HCT116 (cell line): ENCODE measurements at regions not wholly inside any gene's neighbourhood (a gene's known extent, or its start where the extent isn't known, plus 50 kb on each side); places are given as distances from the start of the nearest gene placed in this dataset.

Experiments
- ATAC-seq: fragments of 200-7000 bp; cut with Tn5 transposase; 2 replicates; pipeline ENCODE4 v1.9.1; 2020; ENCODE audit warnings: mild to moderate bottlenecking, moderate library complexity
- BruUV-seq: library from RNA; stranded (reverse); fragments of 400-500 nt; replicated peaks from 2 replicates; lab custom pipeline; 2021; lab: Mats Ljungman, UMichigan
- CTCF ChIA-PET: fragments of 300-600 bp; sonication (Branson Sonifier 250); formaldehyde crosslinking; loops from one replicate; lab custom pipeline; 2021; ENCODE audit warnings: antibody characterized with exemption; lab: Charles Lee
- POLR2A ChIA-PET: fragments of 300-600, 350-600 bp; sonication (Branson Sonifier 250); formaldehyde crosslinking; loops from one replicate; lab custom pipeline; 2021; ENCODE audit warnings: antibody characterized with exemption; lab: Charles Lee
- RAD21 ChIA-PET, 2 experiments: fragments of 300-600 bp; sonication (Branson Sonifier 250); formaldehyde crosslinking; loops; one replicate each; lab custom pipeline; 2023; ENCODE audit warnings: low total read pairs in 2 of 2; ENCODE audit not compliant: uncharacterized antibody in 2 of 2, unreplicated experiment in 2 of 2, low non-redundant PET in 1 of 2; lab: Charles Lee
- DNase-seq: peaks from one replicate; pipeline ENCODE4 v3.0.0-alpha.2; 2010; ENCODE audit warnings: low read depth, low spot score
- H2AFZ ChIP-seq: fragments of 200-600 bp; shearing (Covaris generic), sonication (generic); 2 replicates; pipeline ENCODE4 v1.6.1; 2017; ENCODE audit warnings: low read depth, mixed run types, mixed read lengths, antibody characterized with exemption, low read length; ENCODE audit not compliant: poor library complexity, severe bottlenecking
- H3K27ac ChIP-seq: 2 replicates; pipeline ENCODE4 v1.5.1; 2012; ENCODE audit warnings: low read depth, low read length
- H3K27me3 ChIP-seq: fragments of 200-600 bp; sonication (generic); 2 replicates; pipeline ENCODE4 v1.6.1; 2016; ENCODE audit warnings: mixed run types, low read length, mixed read lengths; ENCODE audit not compliant: insufficient read depth
- H3K36me3 ChIP-seq, 2 experiments: fragments of 200-500 bp in 1 of 2; fragments of 200-600 bp in 1 of 2; sonication (Bioruptor generic) in 1 of 2; sonication (generic) in 1 of 2; 2 replicates each; pipeline versions ENCODE4 v1.5.1 to v1.6.1; 2014 to 2016; ENCODE audit warnings: low read length in 2 of 2, inconsistent platforms in 1 of 2, mixed read lengths in 1 of 2, mixed run types in 1 of 2; ENCODE audit not compliant: insufficient read depth in 2 of 2, control insufficient read depth in 1 of 2
- H3K4me1 ChIP-seq, 2 experiments: fragments of 200-600 bp in 1 of 2; sonication (generic) in 1 of 2; 2 replicates each; pipeline versions ENCODE4 v1.5.1 to v1.6.1; 2012 to 2017; ENCODE audit warnings: low read length in 2 of 2, inconsistent platforms in 1 of 2, mild to moderate bottlenecking in 1 of 2, mixed read lengths in 1 of 2, mixed run types in 1 of 2, moderate library complexity in 1 of 2; ENCODE audit not compliant: insufficient read depth in 2 of 2, control insufficient read depth in 1 of 2
- H3K4me2 ChIP-seq: fragments of 200-600 bp; sonication (generic); 2 replicates; pipeline ENCODE4 v1.6.1; 2017; ENCODE audit warnings: mixed run types, low read length, mixed read lengths
- H3K4me3 ChIP-seq, 2 experiments: fragments of 200-600 bp in 1 of 2; sonication (generic) in 1 of 2; replicated peaks in 1 of 2; 2 replicates each; pipeline ENCODE4 v1.5.1; 2011 to 2016; ENCODE audit warnings: low read length in 2 of 2, control low read depth in 1 of 2, low read depth in 1 of 2, mild to moderate bottlenecking in 1 of 2, mixed read lengths in 1 of 2, mixed run types in 1 of 2
- H3K79me2 ChIP-seq: fragments of 200-600 bp; sonication (generic); 2 replicates; pipeline ENCODE4 v1.6.1; 2017; ENCODE audit warnings: mild to moderate bottlenecking, mixed run types, low read length, moderate library complexity, mixed read lengths; ENCODE audit not compliant: insufficient read depth
- H3K9ac ChIP-seq: fragments of 200-600 bp; sonication (generic); 2 replicates; pipeline ENCODE4 v1.6.1; 2016; ENCODE audit warnings: low read length, mixed read lengths
- H3K9me2 ChIP-seq: fragments of 200-600 bp; sonication (generic), shearing (Covaris generic); 2 replicates; pipeline ENCODE4 v1.6.1; 2017; ENCODE audit warnings: mixed run types, mild to moderate bottlenecking, moderate library complexity; ENCODE audit not compliant: insufficient read depth
- H3K9me3 ChIP-seq, 2 experiments: fragments of 200-500 bp in 1 of 2; fragments of 200-600 bp in 1 of 2; sonication (Bioruptor generic) in 1 of 2; sonication (generic) in 1 of 2; 2 replicates each; pipeline ENCODE4 v1.6.1; 2014 to 2017; ENCODE audit warnings: low read length in 2 of 2, mixed read lengths in 2 of 2, inconsistent platforms in 1 of 2, low read depth in 1 of 2, mild to moderate bottlenecking in 1 of 2, mixed run types in 1 of 2, moderate library complexity in 1 of 2; ENCODE audit not compliant: control insufficient read depth in 1 of 2, insufficient read depth in 1 of 2
- H4K20me1 ChIP-seq: fragments of 200-600 bp; sonication (generic), shearing (Covaris generic); 2 replicates; pipeline ENCODE4 v1.6.1; 2017; ENCODE audit warnings: mixed run types, mild to moderate bottlenecking, moderate library complexity; ENCODE audit not compliant: insufficient read depth
- ATF3 ChIP-seq: IDR thresholded peaks from 2 replicates; pipeline ENCODE4 v1.6.1; 2012
- CEBPB ChIP-seq: IDR thresholded peaks from 2 replicates; pipeline ENCODE4 v1.6.1; 2012; ENCODE audit warnings: low read depth
- CTCF ChIP-seq, 3 experiments: fragments of 200-600 bp in 1 of 3; sonication (generic) in 1 of 3; IDR thresholded peaks in 2 of 3; conservative IDR thresholded peaks in 1 of 3; 2 replicates each; pipeline ENCODE4 v1.5.1; 2012 to 2017; ENCODE audit warnings: low read depth in 2 of 3, low read length in 2 of 3, antibody characterized with exemption in 1 of 3, borderline replicate concordance in 1 of 3, control low read depth in 1 of 3, mild to moderate bottlenecking in 1 of 3, mixed read lengths in 1 of 3, mixed run types in 1 of 3, moderate library complexity in 1 of 3; ENCODE audit not compliant: insufficient read depth in 1 of 3
- EGR1 ChIP-seq: IDR thresholded peaks from 2 replicates; pipeline ENCODE4 v1.6.1; 2012; ENCODE audit warnings: low read depth
- EZH2 ChIP-seq: fragments of 200-600 bp; sonication (generic); IDR thresholded peaks from 2 replicates; pipeline ENCODE4 v1.6.1; 2017; ENCODE audit warnings: antibody characterized with exemption, mixed run types
- EZH2phosphoT487 ChIP-seq: fragments of 200-600 bp; IDR thresholded peaks from 2 replicates; pipeline ENCODE4 v1.6.1; 2018; ENCODE audit warnings: antibody characterized with exemption, borderline replicate concordance
- FOSL1 ChIP-seq: IDR thresholded peaks from 2 replicates; pipeline ENCODE4 v1.6.1; 2012; ENCODE audit warnings: low read depth
- MAX ChIP-seq: IDR thresholded peaks from 2 replicates; pipeline ENCODE4 v1.6.1; 2012
- POLR2A ChIP-seq: IDR thresholded peaks from 2 replicates; pipeline ENCODE4 v1.7.0; 2011; ENCODE audit warnings: borderline replicate concordance; ENCODE audit not compliant: insufficient read depth, insufficient read length; ENCODE audit errors: extremely low read depth
- SIN3A ChIP-seq: IDR thresholded peaks from 2 replicates; pipeline ENCODE4 v1.6.1; 2012; ENCODE audit warnings: low read depth
- SP1 ChIP-seq: IDR thresholded peaks from 2 replicates; pipeline ENCODE4 v1.6.1; 2012; ENCODE audit warnings: low read depth
- SRF ChIP-seq: IDR thresholded peaks from 2 replicates; pipeline ENCODE4 v1.6.1; 2012; ENCODE audit warnings: low read depth
- TCF7L2 ChIP-seq: IDR thresholded peaks from 2 replicates; pipeline ENCODE4 v1.7.0; 2011; ENCODE audit warnings: borderline replicate concordance, inconsistent platforms; ENCODE audit not compliant: insufficient read depth, insufficient read length; ENCODE audit errors: extremely low read depth
- YY1 ChIP-seq: IDR thresholded peaks from 2 replicates; pipeline ENCODE4 v1.6.1; 2011; ENCODE audit warnings: low read length, low read depth, moderate library complexity, mild to moderate bottlenecking; ENCODE audit not compliant: insufficient replicate concordance; ENCODE audit errors: extremely low read depth
- ZBTB33 ChIP-seq: IDR thresholded peaks from 2 replicates; pipeline ENCODE4 v1.6.1; 2011; ENCODE audit warnings: mild to moderate bottlenecking, low read length, moderate library complexity; ENCODE audit not compliant: insufficient replicate concordance; ENCODE audit errors: extremely low read depth
- ZFX ChIP-seq: fragments of 450-650 bp; IDR thresholded peaks from 2 replicates; pipeline ENCODE4 v1.6.1; 2017
- ZNF274 ChIP-seq: fragments of 200-500 bp; sonication (Bioruptor generic); IDR thresholded peaks from 2 replicates; pipeline ENCODE4 v1.6.1; 2014; ENCODE audit warnings: mild to moderate bottlenecking, low read depth, low read length, inconsistent platforms
- intact Hi-C: fragments of 100-400 bp; cut with micrococcal nuclease; formaldehyde crosslinking; loops from 2 replicates; pipeline ENCODE4 v1.10.0; 2022

- Histone ChIP-seq H4K20me1 (no peaks in the 10 kb centered on the region), H3K4me1 (peaks cover 0 to 6% of the 10 kb centered on the region in 2 experiments; a peak in 1 of 4 replicates), H2AFZ (no peak overlapping the region), H3K4me2 (no peak overlapping the region), H3K9me2 (no peaks in the 10 kb centered on the region), H3K4me3 (no peak overlapping the region), H3K27ac (no peak overlapping the region), H3K79me2 (no peaks in the 10 kb centered on the region), H3K9me3 (no peaks in the 10 kb centered on the region), H3K27me3 (no peaks in the 10 kb centered on the region), H3K9ac (no peak overlapping the region), H3K36me3 (no peaks in the 10 kb centered on the region)
- ChIA-PET CTCF (no interaction called here), RAD21 (no interaction called here), POLR2A (no interaction called here)
- DNase-seq = no peak
- no TSS peak for BruUV-seq
- no peak for TF ChIP-seq SP1
- TF ChIP-seq FOSL1 = no peak
- no peak for TF ChIP-seq EZH2phosphoT487
- no peak for TF ChIP-seq SIN3A
- no peak for TF ChIP-seq CEBPB
- TF ChIP-seq EZH2 = no peak
- no peak for TF ChIP-seq TCF7L2
- no peak for TF ChIP-seq ZFX
- TF ChIP-seq YY1 = no peak
- TF ChIP-seq CTCF (IDR thresholded peaks at IDR 0.05 in 2 of 3, conservative IDR thresholded peaks at IDR 0.05 in 1 of 3; ENCODE audit: borderline replicate concordance in 1 of 3, insufficient read depth in 1 of 3, low read depth in 2 of 3, low read length in 2 of 3) = no peak
- TF ChIP-seq POLR2A = no peak
- TF ChIP-seq EGR1 = no peak
- no peak for TF ChIP-seq MAX
- TF ChIP-seq SRF = no peak
- no peak for TF ChIP-seq ATF3
- TF ChIP-seq ZBTB33 = no peak
- no peak for TF ChIP-seq ZNF274
- intact Hi-C loops = no loop called here
- no peak for ATAC-seq
Measured at GRCh38 chr15:81083201-81083600, 50.9 kb upstream of the CFAP161 start.
